ENCODE measurements at regions not wholly inside any gene's neighbourhood (a gene's known extent, or its start where the extent isn't known, plus 50 kb on each side); places are given as distances from the start of the nearest gene placed in this dataset.

- Histone ChIP-seq H3K4me1 (ENCODE audit: control insufficient read depth, insufficient read depth, low read length) (no peaks in the 10 kb centered on the region), H3K36me3 (ENCODE audit: insufficient read depth, low read length) (no peaks in the 10 kb centered on the region), H3K4me3 (ENCODE audit: low read length) (no peak overlapping the region), H3K9ac (ENCODE audit: low read depth, low read length) (no peak overlapping the region), H3K9me3 (replicated peaks; ENCODE audit: low read length) (no peaks in the 10 kb centered on the region), H3K4me2 (ENCODE audit: low read length) (no peak overlapping the region), H3K27me3 (ENCODE audit: control insufficient read depth, insufficient read depth, low read length) (no peaks in the 10 kb centered on the region)
Observed at GRCh38 chr2:180146114-180146513, 139.0 kb upstream of the CWC22 start.

DNA sequence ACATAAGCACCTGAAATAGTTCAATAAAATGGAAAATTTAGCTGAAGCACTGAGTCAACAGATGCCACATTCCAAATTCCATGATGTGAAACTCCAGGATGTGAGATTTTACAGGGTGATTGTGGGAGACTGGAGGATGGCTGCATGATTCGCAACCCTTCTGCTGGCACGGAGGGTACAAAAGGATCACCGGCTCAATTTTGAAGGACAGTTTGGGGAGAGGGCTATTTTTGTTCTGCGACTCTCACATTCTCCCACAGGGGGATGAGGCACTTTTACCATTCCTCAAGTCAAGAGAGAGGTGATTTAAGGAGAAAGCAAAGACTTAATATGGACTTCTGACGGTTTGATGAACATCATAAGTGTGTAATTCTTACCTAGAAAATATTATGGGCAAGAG lies 138.1 kb upstream of the CWC22 start:
- Histone ChIP-seq H3K4me1 (ENCODE audit: control insufficient read depth, insufficient read depth, low read length) (no peaks in the 10 kb centered on the region), H3K4me2 (ENCODE audit: low read length) (no peak overlapping the region), H3K9me3 (replicated peaks; ENCODE audit: low read length) (no peaks in the 10 kb centered on the region), H3K36me3 (ENCODE audit: insufficient read depth, low read length) (no peaks in the 10 kb centered on the region), H3K4me3 (ENCODE audit: low read length) (no peak overlapping the region), H3K27me3 (ENCODE audit: control insufficient read depth, insufficient read depth, low read length) (no peaks in the 10 kb centered on the region), H3K9ac (ENCODE audit: low read depth, low read length) (no peak overlapping the region)

GRCh38 chr2:180144338-180144813 lies 137.3 kb upstream of the CWC22 start:
- Histone ChIP-seq H3K27me3 (ENCODE audit: control insufficient read depth, insufficient read depth, low read length) (no peaks in the 10 kb centered on the region), H3K4me1 (ENCODE audit: control insufficient read depth, insufficient read depth, low read length) (no peaks in the 10 kb centered on the region), H3K9me3 (replicated peaks; ENCODE audit: low read length) (no peaks in the 10 kb centered on the region), H3K4me3 (ENCODE audit: low read length) (no peak overlapping the region), H3K36me3 (ENCODE audit: insufficient read depth, low read length) (no peaks in the 10 kb centered on the region), H3K9ac (ENCODE audit: low read depth, low read length) (no peak overlapping the region), H3K4me2 (ENCODE audit: low read length) (no peak overlapping the region)

GRCh38 chr2:180143633-180144337 lies 136.7 kb upstream of the CWC22 start:
- Histone ChIP-seq H3K9ac (ENCODE audit: low read depth, low read length) (no peak overlapping the region), H3K4me1 (ENCODE audit: control insufficient read depth, insufficient read depth, low read length) (no peaks in the 10 kb centered on the region), H3K4me3 (ENCODE audit: low read length) (no peak overlapping the region), H3K4me2 (ENCODE audit: low read length) (no peak overlapping the region), H3K9me3 (replicated peaks; ENCODE audit: low read length) (no peaks in the 10 kb centered on the region), H3K36me3 (ENCODE audit: insufficient read depth, low read length) (no peaks in the 10 kb centered on the region), H3K27me3 (ENCODE audit: control insufficient read depth, insufficient read depth, low read length) (no peaks in the 10 kb centered on the region)

- H3K27me3 ChIP-seq (ENCODE audit: control insufficient read depth, insufficient read depth, low read length): no peaks in the 10 kb centered on the region
- H3K36me3 ChIP-seq (ENCODE audit: insufficient read depth, low read length): no peaks in the 10 kb centered on the region
- H3K9ac ChIP-seq (ENCODE audit: low read depth, low read length): no peak overlapping the region
- no peak overlapping the region for H3K4me3 ChIP-seq (ENCODE audit: low read length)
- H3K4me1 ChIP-seq (ENCODE audit: control insufficient read depth, insufficient read depth, low read length): no peaks in the 10 kb centered on the region
- no peak overlapping the region for H3K4me2 ChIP-seq (ENCODE audit: low read length)
- H3K9me3 ChIP-seq (replicated peaks; ENCODE audit: low read length): no peaks in the 10 kb centered on the region
Observed at GRCh38 chr2:180141600-180141999, 134.5 kb upstream of the CWC22 start.

DNA sequence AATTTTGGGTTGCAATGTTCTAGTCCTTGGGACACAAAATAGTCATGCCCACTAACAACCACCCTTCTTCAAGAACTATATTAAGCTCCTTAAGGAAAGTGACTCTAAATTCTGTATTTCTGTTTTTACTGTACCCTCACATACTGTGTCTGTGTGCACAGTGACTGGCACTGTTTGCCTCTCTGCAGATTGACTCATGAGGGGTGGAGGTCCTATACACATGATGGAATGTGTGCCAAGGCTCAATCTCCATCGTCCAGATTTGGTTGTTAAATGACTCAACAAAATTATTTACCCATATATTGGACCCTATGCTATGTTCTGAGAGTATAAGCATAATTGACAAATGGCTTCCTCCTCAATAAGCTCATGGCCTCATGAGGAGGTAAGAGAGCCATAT lies 126.6 kb upstream of the CWC22 start:
- Histone ChIP-seq H3K9me3 (replicated peaks; ENCODE audit: low read length) (no peaks in the 10 kb centered on the region), H3K4me1 (ENCODE audit: control insufficient read depth, insufficient read depth, low read length) (peaks cover 3% of the 10 kb centered on the region), H3K27me3 (ENCODE audit: control insufficient read depth, insufficient read depth, low read length) (no peaks in the 10 kb centered on the region), H3K9ac (ENCODE audit: low read depth, low read length) (no peak overlapping the region), H3K4me2 (ENCODE audit: low read length) (no peak overlapping the region), H3K36me3 (ENCODE audit: insufficient read depth, low read length) (no peaks in the 10 kb centered on the region), H3K4me3 (ENCODE audit: low read length) (no peak overlapping the region)

DNA sequence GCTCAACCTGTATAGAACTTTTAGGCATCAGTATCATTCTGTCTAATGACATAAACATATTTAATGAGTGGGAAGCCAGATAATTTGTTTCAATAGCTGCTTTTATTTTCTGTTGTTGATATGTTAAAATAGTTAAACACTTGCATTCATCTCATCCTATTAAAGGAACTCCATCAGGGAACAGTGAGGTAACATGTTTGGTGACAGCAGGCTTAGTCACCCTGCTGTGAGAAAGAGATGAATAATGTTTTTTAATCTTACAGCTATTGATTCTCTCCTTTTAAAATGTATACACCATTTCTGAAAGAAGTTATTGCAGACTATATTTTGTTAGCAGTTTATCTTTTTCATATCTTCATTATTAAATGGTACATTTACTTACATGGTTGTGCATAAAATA lies 123.3 kb upstream of the CWC22 start:
- Histone ChIP-seq H3K4me1 (ENCODE audit: control insufficient read depth, insufficient read depth, low read length) (peaks cover 7% of the 10 kb centered on the region), H3K9me3 (replicated peaks; ENCODE audit: low read length) (no peaks in the 10 kb centered on the region), H3K36me3 (ENCODE audit: insufficient read depth, low read length) (no peaks in the 10 kb centered on the region), H3K9ac (ENCODE audit: low read depth, low read length) (no peak overlapping the region), H3K4me2 (ENCODE audit: low read length) (no peak overlapping the region), H3K27me3 (ENCODE audit: control insufficient read depth, insufficient read depth, low read length) (no peaks in the 10 kb centered on the region), H3K4me3 (ENCODE audit: low read length) (no peak overlapping the region)

- Histone ChIP-seq H3K4me2 (ENCODE audit: low read length) (no peak overlapping the region), H3K9ac (ENCODE audit: low read depth, low read length) (no peak overlapping the region), H3K27me3 (ENCODE audit: control insufficient read depth, insufficient read depth, low read length) (no peaks in the 10 kb centered on the region), H3K4me3 (ENCODE audit: low read length) (no peak overlapping the region), H3K9me3 (replicated peaks; ENCODE audit: low read length) (no peaks in the 10 kb centered on the region), H3K4me1 (ENCODE audit: control insufficient read depth, insufficient read depth, low read length) (peaks cover 18% of the 10 kb centered on the region), H3K36me3 (ENCODE audit: insufficient read depth, low read length) (no peaks in the 10 kb centered on the region)
Observed at GRCh38 chr2:180128861-180129260, 121.8 kb upstream of the CWC22 start.

DNA sequence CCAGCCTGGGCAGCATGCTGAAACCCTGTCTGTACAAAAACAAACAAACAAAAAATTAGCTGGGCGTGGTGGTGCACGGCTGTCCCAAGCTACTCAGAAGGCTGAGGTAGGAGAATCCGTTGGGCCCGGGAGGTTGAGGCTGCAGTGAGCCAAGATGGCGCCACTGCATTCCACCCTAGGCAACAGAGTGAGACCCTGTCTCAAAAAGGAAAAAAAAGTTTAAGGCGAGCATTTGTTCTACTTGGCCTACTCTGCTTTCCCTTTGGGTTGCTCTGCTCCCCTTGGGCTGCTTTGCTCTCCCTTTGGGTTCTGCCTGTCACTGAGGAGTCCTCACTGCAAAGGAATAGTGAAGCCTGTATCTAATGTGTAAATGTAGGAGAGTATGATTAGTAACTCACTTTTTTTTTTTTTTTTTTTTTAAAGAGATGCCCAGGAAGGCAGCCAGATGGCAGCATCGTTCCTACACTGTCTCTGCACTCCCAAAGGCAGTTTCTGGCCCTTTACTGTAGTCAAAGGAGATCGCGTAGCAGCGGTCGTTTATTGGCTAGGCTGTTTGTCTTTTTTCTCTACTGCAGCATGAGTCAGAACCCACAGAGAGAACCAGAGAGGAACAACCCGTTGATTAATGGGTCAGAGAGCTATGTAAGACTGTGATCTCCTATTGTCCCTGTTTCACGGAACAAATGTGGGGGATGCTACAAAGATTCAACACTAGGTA lies 118.3 kb upstream of the CWC22 start:
- Histone ChIP-seq H3K36me3 (ENCODE audit: insufficient read depth, low read length) (no peaks in the 10 kb centered on the region), H3K4me1 (ENCODE audit: control insufficient read depth, insufficient read depth, low read length) (peaks cover 18% of the 10 kb centered on the region), H3K27me3 (ENCODE audit: control insufficient read depth, insufficient read depth, low read length) (no peaks in the 10 kb centered on the region), H3K4me3 (ENCODE audit: low read length) (no peak overlapping the region), H3K4me2 (ENCODE audit: low read length) (peak overlapping the region; percentile 59), H3K9me3 (replicated peaks; ENCODE audit: low read length) (no peaks in the 10 kb centered on the region), H3K9ac (ENCODE audit: low read depth, low read length) (no peak overlapping the region)

- Histone ChIP-seq H3K4me2 (ENCODE audit: low read length) (no peak overlapping the region), H3K36me3 (ENCODE audit: insufficient read depth, low read length) (no peaks in the 10 kb centered on the region), H3K9ac (ENCODE audit: low read depth, low read length) (no peak overlapping the region), H3K4me1 (ENCODE audit: control insufficient read depth, insufficient read depth, low read length) (peaks cover 15% of the 10 kb centered on the region), H3K27me3 (ENCODE audit: control insufficient read depth, insufficient read depth, low read length) (no peaks in the 10 kb centered on the region), H3K9me3 (replicated peaks; ENCODE audit: low read length) (no peaks in the 10 kb centered on the region), H3K4me3 (ENCODE audit: low read length) (no peak overlapping the region)
Observed at GRCh38 chr2:180124273-180125139, 117.4 kb upstream of the CWC22 start.

- Histone ChIP-seq H3K4me3 (ENCODE audit: low read length) (no peak overlapping the region), H3K9ac (ENCODE audit: low read depth, low read length) (no peak overlapping the region), H3K4me1 (ENCODE audit: control insufficient read depth, insufficient read depth, low read length) (peaks cover 15% of the 10 kb centered on the region), H3K36me3 (ENCODE audit: insufficient read depth, low read length) (no peaks in the 10 kb centered on the region), H3K4me2 (ENCODE audit: low read length) (no peak overlapping the region), H3K27me3 (ENCODE audit: control insufficient read depth, insufficient read depth, low read length) (no peaks in the 10 kb centered on the region), H3K9me3 (replicated peaks; ENCODE audit: low read length) (no peaks in the 10 kb centered on the region)
Observed at GRCh38 chr2:180122874-180123273, 115.8 kb upstream of the CWC22 start.
